Upper lobe of left lung (tissue), 6 donors: ENCODE measurements at regions not wholly inside any gene's neighbourhood (a gene's known extent, or its start where the extent isn't known, plus 50 kb on each side); places are given as distances from the start of the nearest gene placed in this dataset.

Experiments used
- ATAC-seq, 2 donors: fragments of 200-7000 bp; cut with Tn5 transposase; one replicate each; pipeline ENCODE4 v1.9.1; 2022; ENCODE audit warnings: mild to moderate bottlenecking in 2 of 2, moderate library complexity in 2 of 2; ENCODE audit not compliant: low FRiP score in 2 of 2
- DNase-seq, 2 donors: peaks; one replicate each; pipeline ENCODE4 v3.0.0-alpha.2; 2019 to 2020
- H3K27ac ChIP-seq, 4 donors: fragments of 200-600 bp; sonication (generic); one replicate each; pipeline ENCODE4 v1.5.1; 2016 to 2019
- H3K27me3 ChIP-seq, 4 donors: fragments of 200-600 bp; sonication (generic); one replicate each; pipeline ENCODE4 v1.5.1; 2017 to 2019
- H3K36me3 ChIP-seq, 4 donors: fragments of 200-600 bp; sonication (generic); one replicate each; pipeline ENCODE4 v1.5.1; 2016 to 2019
- H3K4me1 ChIP-seq, 4 donors: fragments of 200-600 bp; sonication (generic); one replicate each; pipeline ENCODE4 v1.5.1; 2018 to 2019
- H3K4me3 ChIP-seq, 4 donors: fragments of 200-600 bp; sonication (generic); one replicate each; pipeline ENCODE4 v1.5.1; 2017 to 2019; ENCODE audit warnings: mild to moderate bottlenecking in 2 of 4, moderate library complexity in 1 of 4
- H3K9me3 ChIP-seq, 4 donors: fragments of 200-600 bp; sonication (generic); one replicate each; pipeline ENCODE4 v1.5.1; 2018 to 2019
- EP300 ChIP-seq, 4 donors: sonication (generic); formaldehyde crosslinking; IDR thresholded peaks; one replicate each; pipeline ENCODE4 v1.5.1; 2017; ENCODE audit warnings: antibody characterized with exemption in 4 of 4, control low read depth in 2 of 4
- POLR2A ChIP-seq, 4 donors: fragments of 450-650 bp; IDR thresholded peaks; one replicate each; pipeline ENCODE4 v1.5.1; 2016 to 2017; ENCODE audit warnings: antibody characterized with exemption in 4 of 4, mild to moderate bottlenecking in 2 of 4
- POLR2AphosphoS5 ChIP-seq, 2 donors: sonication (generic); formaldehyde crosslinking; IDR thresholded peaks; one replicate each; pipeline ENCODE4 v1.5.1; 2017; ENCODE audit warnings: antibody characterized with exemption in 2 of 2
- WGBS, 2 donors: methylation state at CpG; one replicate each; pipeline ENCODE4 v1.1.5; 2017 to 2018; 5-methylcytosine and 5-hydroxymethylcytosine counted together
- TF ChIP-seq, protein P1 (sequence below), 6 experiments: fragments of 450-650 bp in 4 of 6; fragments of 200-600 bp in 2 of 6; sonication (generic) in 2 of 6; IDR thresholded peaks; one replicate each; pipeline ENCODE4 v1.5.1; 2016 to 2019; ENCODE audit warnings: antibody characterized with exemption in 6 of 6
- donor health status: DM: no; HTN: no; CAD: no; lungs with moderate emphysema.
- donor health status: DM: no; HTN: yes; CAD: no; lungs with severe emphysema.

DNA sequence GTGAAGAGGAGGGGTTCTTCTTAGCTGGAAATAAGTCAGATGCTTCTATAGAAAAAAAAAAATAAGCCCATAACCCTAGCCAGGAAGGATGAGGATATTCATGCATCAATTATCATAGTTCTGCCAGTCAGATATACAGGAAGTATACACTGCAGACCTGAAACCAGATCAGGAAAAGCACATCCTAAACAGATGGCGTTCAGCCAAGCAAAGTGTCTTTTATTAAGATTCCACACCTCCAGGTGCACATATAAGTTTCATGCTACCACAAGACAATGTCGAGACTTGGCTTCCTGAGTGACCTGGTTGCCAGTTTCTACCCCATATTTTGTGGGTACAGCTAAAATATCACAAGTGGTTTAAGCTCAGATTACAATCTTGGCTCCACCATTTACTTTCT is 108.3 kb downstream of the CETN3 start:
- ATAC-seq (no peak), DNase-seq (no peak)
- no peaks in the 10 kb centered on the region for H3K9me3 ChIP-seq
- H3K36me3 ChIP-seq, result no peaks in the 10 kb centered on the region
- TF ChIP-seq, protein P1, sequence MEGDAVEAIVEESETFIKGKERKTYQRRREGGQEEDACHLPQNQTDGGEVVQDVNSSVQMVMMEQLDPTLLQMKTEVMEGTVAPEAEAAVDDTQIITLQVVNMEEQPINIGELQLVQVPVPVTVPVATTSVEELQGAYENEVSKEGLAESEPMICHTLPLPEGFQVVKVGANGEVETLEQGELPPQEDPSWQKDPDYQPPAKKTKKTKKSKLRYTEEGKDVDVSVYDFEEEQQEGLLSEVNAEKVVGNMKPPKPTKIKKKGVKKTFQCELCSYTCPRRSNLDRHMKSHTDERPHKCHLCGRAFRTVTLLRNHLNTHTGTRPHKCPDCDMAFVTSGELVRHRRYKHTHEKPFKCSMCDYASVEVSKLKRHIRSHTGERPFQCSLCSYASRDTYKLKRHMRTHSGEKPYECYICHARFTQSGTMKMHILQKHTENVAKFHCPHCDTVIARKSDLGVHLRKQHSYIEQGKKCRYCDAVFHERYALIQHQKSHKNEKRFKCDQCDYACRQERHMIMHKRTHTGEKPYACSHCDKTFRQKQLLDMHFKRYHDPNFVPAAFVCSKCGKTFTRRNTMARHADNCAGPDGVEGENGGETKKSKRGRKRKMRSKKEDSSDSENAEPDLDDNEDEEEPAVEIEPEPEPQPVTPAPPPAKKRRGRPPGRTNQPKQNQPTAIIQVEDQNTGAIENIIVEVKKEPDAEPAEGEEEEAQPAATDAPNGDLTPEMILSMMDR (IDR thresholded peaks at IDR 0.05), result no peak
- TF ChIP-seq POLR2A (IDR thresholded peaks at IDR 0.05) (no peak), EP300 (IDR thresholded peaks at IDR 0.05) (no peak), POLR2AphosphoS5 (IDR thresholded peaks at IDR 0.05) (no peak)
- no peak overlapping the region for H3K27ac ChIP-seq
- no peaks in the 10 kb centered on the region for H3K27me3 ChIP-seq
- no peak overlapping the region for H3K4me3 ChIP-seq
- WGBS, 2 donors, result 56 to 62% methylated on average over 2 of the region's 2 CpGs
- no peaks in the 10 kb centered on the region for H3K4me1 ChIP-seq

DNA sequence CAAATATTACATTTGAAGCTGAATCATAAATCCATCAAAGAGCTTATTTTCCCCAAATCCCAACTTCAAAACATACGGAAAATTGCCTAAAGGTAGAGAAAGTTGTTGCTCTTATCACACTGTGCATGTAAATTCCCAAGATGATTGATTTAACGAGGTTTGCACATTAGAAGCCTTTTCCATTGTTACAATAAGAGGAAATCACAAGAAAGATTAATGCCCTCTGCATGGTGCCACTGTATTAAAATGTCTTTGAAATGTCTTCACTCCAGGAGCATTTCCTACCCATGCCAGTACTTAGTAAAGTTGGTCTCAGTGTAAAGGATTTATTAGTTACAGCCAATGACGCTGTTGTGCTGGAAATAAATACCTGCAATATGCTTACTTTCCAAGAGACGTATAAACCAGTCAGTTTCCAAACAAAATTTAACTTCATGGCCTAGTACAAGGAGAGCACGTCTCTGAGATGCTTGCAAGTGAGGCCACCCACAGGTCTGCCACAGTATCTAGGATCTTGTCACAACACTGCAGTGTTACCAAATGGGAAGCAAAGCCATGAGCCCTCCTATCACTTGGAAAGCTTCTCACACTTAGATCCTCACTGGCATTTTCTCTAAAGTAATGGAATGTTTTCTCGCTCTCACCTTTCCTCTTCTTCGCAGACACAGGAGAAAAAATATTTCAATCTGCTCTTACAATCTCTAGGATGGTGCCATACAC is 112.4 kb downstream of the CETN3 start:
- H3K4me3 ChIP-seq, result no peak overlapping the region
- no peaks in the 10 kb centered on the region for H3K27me3 ChIP-seq
- DNase-seq (no peak), ATAC-seq (no peak)
- no peaks in the 10 kb centered on the region for H3K4me1 ChIP-seq
- H3K9me3 ChIP-seq, result no peaks in the 10 kb centered on the region
- no peak overlapping the region for H3K27ac ChIP-seq
- no peaks in the 10 kb centered on the region for H3K36me3 ChIP-seq
- TF ChIP-seq POLR2A (IDR thresholded peaks at IDR 0.05) (no peak), POLR2AphosphoS5 (IDR thresholded peaks at IDR 0.05) (no peak), EP300 (IDR thresholded peaks at IDR 0.05) (no peak)
- TF ChIP-seq, protein P1 (IDR thresholded peaks at IDR 0.05), result no peak
- 72 to 73% methylated on average over 7 of the region's 7 CpGs for WGBS, 2 donors

DNA sequence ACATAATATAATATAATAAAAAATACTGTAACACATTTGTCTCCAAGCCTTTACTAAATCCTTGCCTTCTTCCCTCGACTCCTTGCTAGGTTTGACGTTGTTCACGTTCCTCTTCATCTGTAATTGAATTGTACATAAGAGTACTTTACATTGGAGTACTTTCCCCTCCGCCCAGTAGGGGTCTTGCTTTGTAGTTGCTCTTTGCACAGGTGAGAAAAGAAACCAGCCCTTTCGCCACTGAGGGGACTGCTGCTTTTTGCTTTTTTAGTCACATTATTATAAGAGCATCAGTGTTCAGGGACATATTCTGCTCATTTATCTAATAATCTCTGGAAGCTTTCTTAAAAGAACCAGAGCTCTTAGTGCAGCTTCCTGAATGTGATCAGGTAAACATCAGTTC is 115.0 kb downstream of the CETN3 start:
- Histone ChIP-seq H3K4me3 (no peak overlapping the region), H3K9me3 (no peaks in the 10 kb centered on the region), H3K4me1 (peaks cover 0 to 2% (median 0%) of the 10 kb centered on the region in 4 donors), H3K36me3 (no peaks in the 10 kb centered on the region), H3K27ac (no peak overlapping the region), H3K27me3 (no peaks in the 10 kb centered on the region)
- TF ChIP-seq EP300 (IDR thresholded peaks at IDR 0.05) (no peak), POLR2A (IDR thresholded peaks at IDR 0.05) (no peak), POLR2AphosphoS5 (IDR thresholded peaks at IDR 0.05) (no peak)
- TF ChIP-seq, protein P1 (IDR thresholded peaks at IDR 0.05), result no peak
- ATAC-seq (no peak), DNase-seq (no peak)
- WGBS, 2 donors, result 72 to 77% methylated on average over 5 of the region's 5 CpGs

DNA sequence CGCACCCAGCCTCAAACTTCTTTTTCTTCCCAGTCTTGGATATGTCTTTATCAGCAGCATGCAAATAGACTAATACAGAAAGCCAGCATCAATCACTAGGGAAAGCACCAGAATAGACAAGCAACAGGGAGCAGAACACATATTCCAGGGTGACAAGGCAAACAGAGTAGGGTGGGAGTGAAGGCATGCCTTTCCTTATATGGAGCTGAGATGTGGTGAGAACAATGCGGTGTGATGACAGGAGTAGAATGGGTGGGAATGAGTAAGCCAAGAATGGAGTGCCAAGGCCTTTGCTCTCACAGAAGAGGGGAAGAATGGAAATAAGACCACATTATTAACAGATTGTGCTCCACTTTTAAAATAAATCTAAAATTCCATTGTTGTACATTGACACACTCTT is 115.6 kb downstream of the CETN3 start:
- no peaks in the 10 kb centered on the region for H3K36me3 ChIP-seq
- ATAC-seq, result no peak
- no peaks in the 10 kb centered on the region for H3K9me3 ChIP-seq
- H3K27ac ChIP-seq, result no peak overlapping the region
- 85 to 90% methylated on average over 2 of the region's 2 CpGs for WGBS, 2 donors
- H3K4me3 ChIP-seq, result no peak overlapping the region
- H3K4me1 ChIP-seq, result peaks cover 0 to 4% (median 0%) of the 10 kb centered on the region in 4 donors
- DNase-seq, result no peak
- no peaks in the 10 kb centered on the region for H3K27me3 ChIP-seq
- TF ChIP-seq POLR2A (IDR thresholded peaks at IDR 0.05), result no peak
- TF ChIP-seq, protein P1 (IDR thresholded peaks at IDR 0.05), result no peak
- no peak for TF ChIP-seq EP300 (IDR thresholded peaks at IDR 0.05)
- no peak for TF ChIP-seq POLR2AphosphoS5 (IDR thresholded peaks at IDR 0.05)

DNA sequence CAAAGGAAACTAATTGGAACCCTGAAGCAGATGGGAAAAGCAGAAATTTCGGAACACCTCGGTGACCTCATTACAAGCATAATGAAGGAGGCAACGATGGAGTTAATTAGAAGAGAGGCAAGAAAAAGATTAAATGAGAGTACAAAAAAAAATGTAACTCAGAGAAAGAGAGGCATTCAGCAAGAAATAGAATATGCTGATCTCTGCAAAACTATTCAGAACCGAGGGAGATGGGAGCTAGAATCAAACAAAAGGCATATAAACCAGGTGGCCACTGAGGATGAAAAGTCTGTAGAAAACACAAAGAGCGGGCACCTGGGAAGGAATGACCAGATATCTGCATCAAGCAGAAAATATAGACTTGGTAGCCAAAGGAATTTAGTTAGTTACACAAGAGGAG is 118.9 kb downstream of the CETN3 start:
- Histone ChIP-seq H3K4me1 (peaks cover 0 to 4% (median 0%) of the 10 kb centered on the region in 4 donors), H3K9me3 (no peaks in the 10 kb centered on the region), H3K27ac (no peak overlapping the region), H3K36me3 (no peaks in the 10 kb centered on the region), H3K27me3 (no peaks in the 10 kb centered on the region), H3K4me3 (no peak overlapping the region)
- no peak for DNase-seq
- 87 to 89% methylated on average over 5 of the region's 5 CpGs for WGBS, 2 donors
- no peak for ATAC-seq
- TF ChIP-seq EP300 (IDR thresholded peaks at IDR 0.05) (no peak), POLR2AphosphoS5 (IDR thresholded peaks at IDR 0.05) (no peak), POLR2A (IDR thresholded peaks at IDR 0.05) (no peak)
- TF ChIP-seq, protein P1 (IDR thresholded peaks at IDR 0.05), result no peak
